NT2/D1 (cell line): ENCODE measurements at regions not wholly inside any gene's neighbourhood (a gene's known extent, or its start where the extent isn't known, plus 50 kb on each side); places are given as distances from the start of the nearest gene placed in this dataset.

ENCODE experiments used
- DNase-seq: peaks from one replicate; pipeline ENCODE4 v3.0.0-alpha.2; 2011; ENCODE audit warnings: low read depth, low spot score
- H3K27me3 ChIP-seq: 2 replicates; pipeline ENCODE4 v1.6.0; 2011; ENCODE audit warnings: mild to moderate bottlenecking; ENCODE audit not compliant: insufficient read length, insufficient read depth
- H3K36me3 ChIP-seq: 2 replicates; pipeline ENCODE4 v1.6.1; 2011; ENCODE audit warnings: mild to moderate bottlenecking, low read length, mixed read lengths; ENCODE audit not compliant: insufficient read depth, insufficient read length
- H3K4me1 ChIP-seq: 2 replicates; pipeline ENCODE4 v1.5.1; 2011; ENCODE audit not compliant: insufficient read depth, insufficient read length
- H3K4me3 ChIP-seq: 2 replicates; pipeline ENCODE4 v1.5.1; 2011; ENCODE audit warnings: low read depth; ENCODE audit not compliant: insufficient read length
- H3K9ac ChIP-seq: 2 replicates; pipeline ENCODE4 v1.6.0; 2011; ENCODE audit warnings: low read depth; ENCODE audit not compliant: insufficient read length
- H3K9me3 ChIP-seq: 2 replicates; pipeline ENCODE4 v1.5.1; 2011; ENCODE audit warnings: mild to moderate bottlenecking, low read length; ENCODE audit not compliant: insufficient read depth
- SUZ12 ChIP-seq: IDR thresholded peaks from 2 replicates; pipeline ENCODE4 v1.6.1; 2011; ENCODE audit not compliant: insufficient read length, insufficient read depth; ENCODE audit errors: extremely low read depth
- YY1 ChIP-seq: IDR thresholded peaks from 2 replicates; pipeline ENCODE4 v1.6.1; 2011; ENCODE audit not compliant: insufficient read length, insufficient read depth
- ZNF274 ChIP-seq: IDR thresholded peaks from 2 replicates; pipeline ENCODE4 v1.6.1; 2011; ENCODE audit warnings: mild to moderate bottlenecking, low read depth, low read length

DNA sequence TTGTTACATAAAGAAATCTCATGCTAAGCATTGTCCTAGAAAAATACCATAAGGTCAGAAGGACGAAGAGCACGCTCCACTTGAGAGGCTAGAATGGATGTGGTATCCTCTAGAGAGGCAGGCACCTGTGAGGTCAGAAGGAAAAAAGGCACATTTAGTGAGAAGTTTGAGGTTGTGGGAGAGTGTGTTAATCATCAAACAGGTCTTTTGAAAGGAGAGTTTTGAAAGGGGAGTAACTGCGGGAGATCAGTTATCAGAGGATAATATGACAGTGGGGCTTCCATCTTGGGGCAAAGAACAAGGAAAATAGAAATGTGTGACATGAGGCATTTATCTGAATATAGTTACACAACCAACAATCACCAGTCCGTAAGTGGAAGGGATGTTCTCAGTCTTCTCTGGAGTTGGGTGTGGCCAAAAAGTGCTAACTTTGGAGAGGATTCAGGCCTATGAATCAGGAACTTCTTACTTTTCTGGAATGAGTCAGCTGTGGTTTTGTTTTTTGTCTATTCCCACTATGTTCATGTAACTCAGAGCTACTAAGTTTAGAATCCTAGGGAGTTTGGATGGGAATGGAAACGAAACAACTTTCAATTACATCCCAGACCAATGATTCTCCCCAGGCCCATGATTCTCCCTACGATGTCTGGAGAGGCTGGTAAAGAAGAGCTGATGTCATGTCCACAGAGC lies 451.4 kb upstream of the ST6GAL2 start:
- Histone ChIP-seq H3K27me3 (no peaks in the 10 kb centered on the region), H3K9ac (no peak overlapping the region), H3K36me3 (no peaks in the 10 kb centered on the region), H3K4me1 (no peaks in the 10 kb centered on the region), H3K9me3 (peaks cover under 1% of the 10 kb centered on the region), H3K4me3 (no peak overlapping the region)
- no peak for DNase-seq
- TF ChIP-seq ZNF274 (no peak), SUZ12 (no peak), YY1 (no peak)

GRCh38 chr2:107338059-107338458 lies 452.1 kb upstream of the ST6GAL2 start:
- Histone ChIP-seq H3K9ac (no peak overlapping the region), H3K27me3 (no peaks in the 10 kb centered on the region), H3K4me1 (no peaks in the 10 kb centered on the region), H3K9me3 (peaks cover 5% of the 10 kb centered on the region), H3K36me3 (no peaks in the 10 kb centered on the region), H3K4me3 (no peak overlapping the region)
- TF ChIP-seq YY1 (no peak), ZNF274 (no peak), SUZ12 (no peak)
- DNase-seq: no peak

- Histone ChIP-seq H3K36me3 (no peaks in the 10 kb centered on the region), H3K9ac (no peak overlapping the region), H3K9me3 (peaks cover 5% of the 10 kb centered on the region), H3K4me3 (no peak overlapping the region), H3K27me3 (no peaks in the 10 kb centered on the region), H3K4me1 (no peaks in the 10 kb centered on the region)
- DNase-seq: no peak
- TF ChIP-seq ZNF274 (no peak), YY1 (no peak), SUZ12 (no peak)
Measured at GRCh38 chr2:107338571-107338970, 452.6 kb upstream of the ST6GAL2 start.

DNA sequence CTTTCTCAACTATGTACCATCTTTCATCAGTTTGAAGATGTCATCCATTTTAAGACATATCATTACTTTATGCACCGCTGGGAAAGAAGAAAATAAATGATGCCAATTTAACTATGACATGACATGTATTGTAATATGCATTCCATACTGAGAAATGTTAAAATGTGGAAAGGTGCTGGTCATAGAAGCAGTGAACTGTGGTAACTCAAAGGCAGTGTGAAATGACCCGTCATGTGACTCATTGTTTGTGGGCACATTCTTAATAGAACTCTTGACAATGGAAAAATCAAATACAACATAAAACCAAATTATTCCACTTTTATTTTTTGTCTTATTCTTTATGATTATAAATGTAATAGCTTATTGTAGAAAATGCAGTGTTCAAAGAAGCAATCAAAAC lies 455.0 kb upstream of the ST6GAL2 start:
- H3K36me3 ChIP-seq: no peaks in the 10 kb centered on the region
- H3K9ac ChIP-seq: no peak overlapping the region
- TF ChIP-seq SUZ12 (no peak), ZNF274 (no peak), YY1 (no peak)
- no peaks in the 10 kb centered on the region for H3K4me1 ChIP-seq
- no peak overlapping the region for H3K4me3 ChIP-seq
- no peak for DNase-seq
- H3K9me3 ChIP-seq: peaks cover 5% of the 10 kb centered on the region
- no peaks in the 10 kb centered on the region for H3K27me3 ChIP-seq

DNA sequence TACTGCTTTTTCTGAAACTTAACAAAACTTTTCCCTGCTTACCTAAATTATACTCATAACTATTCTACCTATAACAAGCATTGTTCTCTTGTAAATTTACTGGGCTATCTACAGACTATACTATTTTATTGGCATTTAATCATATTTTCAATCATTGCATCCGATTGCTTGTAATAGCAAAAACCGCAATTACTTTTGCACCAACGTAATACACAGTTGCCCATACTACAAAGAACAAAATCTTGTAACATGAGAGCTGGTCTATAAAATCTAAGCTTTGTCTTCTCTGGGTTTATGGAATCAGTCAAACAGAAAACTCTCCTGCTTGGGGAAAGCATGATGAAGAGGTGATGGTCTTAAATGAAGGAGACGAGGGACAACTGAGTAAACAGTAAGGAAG lies 463.4 kb upstream of the ST6GAL2 start:
- DNase-seq: no peak
- H3K4me3 ChIP-seq: no peak overlapping the region
- TF ChIP-seq YY1 (no peak), ZNF274 (no peak), SUZ12 (no peak)
- no peaks in the 10 kb centered on the region for H3K9me3 ChIP-seq
- no peaks in the 10 kb centered on the region for H3K4me1 ChIP-seq
- H3K9ac ChIP-seq: no peak overlapping the region
- H3K36me3 ChIP-seq: no peaks in the 10 kb centered on the region
- H3K27me3 ChIP-seq: no peaks in the 10 kb centered on the region

- DNase-seq: no peak
- H3K4me1 ChIP-seq: no peaks in the 10 kb centered on the region
- no peaks in the 10 kb centered on the region for H3K36me3 ChIP-seq
- H3K27me3 ChIP-seq: no peaks in the 10 kb centered on the region
- H3K9ac ChIP-seq: no peak overlapping the region
- no peak overlapping the region for H3K4me3 ChIP-seq
- TF ChIP-seq ZNF274 (no peak), YY1 (no peak), SUZ12 (no peak)
- H3K9me3 ChIP-seq: no peaks in the 10 kb centered on the region
Measured at GRCh38 chr2:107354175-107354574, 468.2 kb upstream of the ST6GAL2 start.

DNA sequence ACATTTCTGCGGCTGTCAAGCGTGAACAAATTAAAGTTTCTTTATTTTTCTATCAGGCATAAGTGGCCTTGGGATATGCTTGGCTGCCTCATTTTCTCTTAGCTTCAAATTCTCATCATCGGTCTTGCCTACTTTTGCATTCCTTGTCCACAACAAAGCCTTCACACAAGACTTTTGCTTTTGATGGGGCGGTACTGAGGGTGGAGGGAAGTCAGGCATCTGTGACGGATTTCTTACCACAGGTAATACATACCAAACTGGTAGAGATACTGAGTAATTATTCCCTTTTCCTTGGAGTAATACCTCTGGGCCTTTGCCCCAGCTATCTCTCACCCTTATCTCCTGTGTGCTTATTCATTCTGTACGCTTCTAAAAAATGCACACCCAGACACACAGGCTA lies 468.3 kb upstream of the RGPD4 start:
- TF ChIP-seq SUZ12 (no peak), ZNF274 (no peak), YY1 (no peak)
- Histone ChIP-seq H3K4me3 (no peak overlapping the region), H3K36me3 (no peaks in the 10 kb centered on the region), H3K4me1 (no peaks in the 10 kb centered on the region), H3K9me3 (no peaks in the 10 kb centered on the region), H3K9ac (no peak overlapping the region), H3K27me3 (no peaks in the 10 kb centered on the region)
- DNase-seq: no peak

DNA sequence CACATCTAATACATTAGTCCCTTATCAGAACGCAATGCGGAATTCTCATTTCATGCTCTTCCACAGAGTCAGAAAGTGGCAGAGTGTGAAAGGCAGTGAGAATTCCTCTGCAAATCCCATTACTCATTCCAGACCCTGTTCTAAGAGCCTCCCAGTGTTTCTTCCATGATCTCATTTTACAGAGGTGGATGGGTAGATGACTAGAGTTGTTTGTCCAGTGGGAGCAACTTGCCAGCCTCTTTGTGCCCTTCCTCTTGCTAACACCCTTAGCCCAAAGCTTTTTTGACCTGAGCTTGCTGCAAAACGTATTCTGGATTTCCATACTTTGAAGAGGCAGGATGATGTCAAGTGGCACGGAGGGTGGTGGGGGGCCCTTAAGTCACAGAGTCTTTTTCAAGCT lies 467.7 kb upstream of the RGPD4 start:
- DNase-seq: no peak
- Histone ChIP-seq H3K27me3 (no peaks in the 10 kb centered on the region), H3K4me1 (no peaks in the 10 kb centered on the region), H3K36me3 (no peaks in the 10 kb centered on the region), H3K9me3 (no peaks in the 10 kb centered on the region), H3K4me3 (no peak overlapping the region), H3K9ac (no peak overlapping the region)
- TF ChIP-seq SUZ12 (no peak), ZNF274 (no peak)
